Left hindlimb (tissue), 1 donor: ENCODE measurements at regions not wholly inside any gene's neighbourhood (a gene's known extent, or its start where the extent isn't known, plus 50 kb on each side); places are given as distances from the start of the nearest gene placed in this dataset.
"Not testable (repeated sequence)": the region's sequence is repeated elsewhere in the genome, so short reads cannot be mapped to it uniquely, and the experiment has no call there.

Source experiments
- DNase-seq: peaks from one replicate; pipeline ENCODE4 v3.0.0-alpha.2; 2018

DNA sequence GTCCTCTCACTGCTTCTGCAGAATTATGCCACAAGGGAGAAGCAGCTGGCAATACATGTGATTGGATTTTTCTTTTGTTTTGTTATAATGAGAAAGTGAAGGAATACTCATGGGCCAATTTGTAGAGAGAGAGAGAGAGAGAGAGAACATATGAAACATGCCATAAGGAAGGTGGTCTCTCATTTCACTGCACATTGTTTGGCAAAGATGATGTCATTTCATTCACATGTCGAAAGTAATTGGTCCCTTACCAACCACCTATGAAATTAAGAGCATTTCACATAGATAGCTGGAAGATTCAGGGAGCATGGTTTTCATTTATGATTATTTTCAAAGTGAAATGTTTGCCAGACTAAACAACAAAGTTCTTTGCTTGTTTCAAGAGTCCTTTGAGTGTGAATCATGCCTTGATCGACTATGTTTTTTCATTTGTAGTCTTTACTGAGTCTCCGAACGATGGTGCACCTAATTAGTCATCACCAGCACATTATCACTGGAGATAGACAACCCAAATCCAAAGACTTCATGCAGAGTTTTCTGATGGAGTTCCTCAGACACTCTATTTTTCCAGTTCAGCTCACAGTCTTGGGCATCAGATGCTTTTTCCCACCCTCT lies 130.1 kb upstream of the ZEB1 start:
- DNase-seq, result no peak

DNA sequence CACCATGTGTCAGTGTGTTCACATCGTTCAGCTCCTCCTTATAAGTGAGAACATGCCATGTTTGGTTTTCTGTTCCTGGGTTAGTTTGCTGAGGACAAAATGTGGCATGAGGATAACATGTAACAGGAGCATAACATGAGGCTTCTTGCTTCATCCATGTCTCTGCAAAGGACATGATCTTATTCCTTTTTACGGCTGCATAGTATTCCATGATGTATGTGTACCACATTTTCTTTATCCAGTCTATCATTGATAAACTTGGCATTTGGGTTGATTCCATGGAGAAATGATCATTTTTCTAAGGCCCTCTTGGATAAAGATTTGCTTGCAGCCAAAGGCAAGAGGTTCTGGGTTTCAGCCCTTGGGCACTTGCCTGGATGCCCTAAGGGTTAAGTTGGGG lies 128.5 kb upstream of the ZEB1 start:
- no peak for DNase-seq

- DNase-seq, result no peak
Observed at GRCh38 chr10:31192475-31192874, 126.5 kb upstream of the ZEB1 start.

DNA sequence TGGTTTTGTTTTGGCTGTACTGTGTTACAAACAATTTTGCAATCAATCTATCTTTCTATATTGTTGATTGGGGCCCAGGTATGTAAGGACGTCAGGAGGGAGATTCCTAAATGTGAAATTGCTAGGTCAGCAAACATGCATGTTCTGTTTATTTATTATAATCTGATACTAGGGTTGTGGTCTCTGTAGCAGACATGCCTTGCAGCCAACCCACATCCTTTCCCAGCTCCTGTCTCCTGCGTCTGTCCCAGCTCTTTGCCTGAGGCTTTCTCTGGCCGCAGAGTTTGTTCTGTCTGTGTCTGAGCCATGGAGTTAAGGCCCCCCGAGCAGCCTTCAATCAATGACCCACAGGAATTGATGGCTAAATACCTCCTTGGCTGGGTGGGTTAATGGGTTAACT lies 124.0 kb upstream of the ZEB1 start:
- no peak for DNase-seq

DNA sequence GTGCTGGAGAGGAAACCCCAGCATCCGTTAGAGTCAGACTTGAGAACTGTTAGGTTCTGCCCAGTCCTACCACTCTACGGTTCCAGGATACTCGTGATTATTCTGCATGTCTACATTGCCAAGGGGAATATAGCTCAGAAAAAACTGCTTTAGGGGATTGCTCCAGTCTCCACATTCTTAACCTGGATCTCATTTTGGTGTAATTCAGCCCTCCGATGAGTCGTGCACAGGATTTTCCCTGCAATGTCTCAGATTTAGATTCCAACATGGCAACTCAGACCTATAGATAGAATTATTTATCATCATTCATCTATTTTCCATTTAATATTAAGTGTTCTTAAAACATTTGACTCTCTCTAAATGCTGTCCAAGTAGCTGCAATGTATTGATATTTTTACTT lies 121.1 kb upstream of the ZEB1 start:
- DNase-seq, result no peak

GRCh38 chr10:31204090-31204489 lies 114.9 kb upstream of the ZEB1 start:
- no peak for DNase-seq

DNA sequence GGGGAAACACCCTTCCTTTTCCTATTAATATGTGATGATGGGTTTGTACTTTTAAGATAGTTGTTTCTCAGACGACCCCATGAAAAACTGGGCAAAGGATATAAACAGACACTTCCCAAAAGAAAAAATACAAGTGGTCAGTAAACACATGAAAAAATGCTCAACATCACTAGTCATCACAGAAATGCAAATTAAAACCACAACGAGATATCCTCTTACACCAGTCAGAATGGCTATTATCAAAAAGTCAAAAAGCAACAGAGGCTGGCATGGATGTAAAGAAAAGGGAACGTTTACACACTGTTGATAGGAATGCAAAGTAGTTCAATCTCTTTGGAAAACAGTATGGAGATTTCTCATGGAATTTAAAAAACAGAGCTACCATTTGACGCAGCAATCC lies 111.4 kb upstream of the ZEB1 start:
- DNase-seq, result no peak

GRCh38 chr10:31209478-31209877 lies 109.5 kb upstream of the ZEB1 start:
- DNase-seq, result peak; percentile 39

DNA sequence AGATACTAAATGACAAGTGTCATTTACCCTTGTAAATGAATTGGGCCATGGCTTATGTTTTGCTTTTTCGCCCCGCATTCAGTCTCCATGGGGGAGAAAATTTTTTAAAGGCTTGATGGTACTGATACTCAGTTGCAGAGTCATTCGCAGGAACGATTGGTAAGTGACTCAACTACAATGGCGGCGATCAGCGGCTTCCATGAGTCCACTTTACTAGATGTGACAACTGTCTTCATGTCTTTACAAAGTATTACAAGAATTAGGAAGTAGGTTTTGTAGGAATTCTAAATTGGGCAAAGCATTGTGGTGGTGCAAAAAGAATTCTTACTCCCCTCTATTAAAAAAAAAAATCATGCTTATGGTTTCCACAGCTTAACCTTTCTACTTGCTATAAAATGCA lies 108.8 kb upstream of the ZEB1 start:
- DNase-seq, result no peak

- no peak for DNase-seq
Observed at GRCh38 chr10:31213959-31214358, 105.1 kb upstream of the ZEB1 start.

- no peak for DNase-seq
Observed at GRCh38 chr10:31215052-31215451, 104.0 kb upstream of the ZEB1 start.

- DNase-seq, result peak; percentile 42
Observed at GRCh38 chr10:31219306-31219705, 99.7 kb upstream of the ZEB1 start.

GRCh38 chr10:31228780-31229179 lies 90.2 kb upstream of the ZEB1 start:
- not testable (repeated sequence) for DNase-seq

DNA sequence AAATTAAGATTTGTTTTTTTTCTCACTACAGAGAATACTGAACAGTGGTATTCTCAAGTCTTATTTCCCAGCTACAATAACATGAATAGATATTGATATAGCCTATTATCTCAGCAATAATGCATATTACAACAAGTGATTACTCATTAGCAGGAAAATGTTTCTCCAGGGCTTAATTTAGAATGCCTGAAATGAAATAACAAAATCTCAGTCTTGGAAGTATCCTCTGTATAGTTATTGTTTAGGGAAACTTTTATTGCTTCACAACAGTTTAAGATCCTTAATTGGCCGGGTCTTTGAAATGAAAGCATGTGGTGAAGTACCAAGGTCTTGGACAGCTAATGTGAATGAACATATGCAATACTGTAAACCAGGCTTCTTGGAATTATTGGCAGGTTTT lies 79.1 kb upstream of the ZEB1 start:
- no peak for DNase-seq

- DNase-seq, result no peak
Observed at GRCh38 chr10:31242902-31243301, 76.1 kb upstream of the ZEB1 start.

GRCh38 chr10:31251118-31251517 lies 67.9 kb upstream of the ZEB1 start:
- not testable (repeated sequence) for DNase-seq

- no peak for DNase-seq
Observed at GRCh38 chr10:31253237-31253636, 65.8 kb upstream of the ZEB1 start.

DNA sequence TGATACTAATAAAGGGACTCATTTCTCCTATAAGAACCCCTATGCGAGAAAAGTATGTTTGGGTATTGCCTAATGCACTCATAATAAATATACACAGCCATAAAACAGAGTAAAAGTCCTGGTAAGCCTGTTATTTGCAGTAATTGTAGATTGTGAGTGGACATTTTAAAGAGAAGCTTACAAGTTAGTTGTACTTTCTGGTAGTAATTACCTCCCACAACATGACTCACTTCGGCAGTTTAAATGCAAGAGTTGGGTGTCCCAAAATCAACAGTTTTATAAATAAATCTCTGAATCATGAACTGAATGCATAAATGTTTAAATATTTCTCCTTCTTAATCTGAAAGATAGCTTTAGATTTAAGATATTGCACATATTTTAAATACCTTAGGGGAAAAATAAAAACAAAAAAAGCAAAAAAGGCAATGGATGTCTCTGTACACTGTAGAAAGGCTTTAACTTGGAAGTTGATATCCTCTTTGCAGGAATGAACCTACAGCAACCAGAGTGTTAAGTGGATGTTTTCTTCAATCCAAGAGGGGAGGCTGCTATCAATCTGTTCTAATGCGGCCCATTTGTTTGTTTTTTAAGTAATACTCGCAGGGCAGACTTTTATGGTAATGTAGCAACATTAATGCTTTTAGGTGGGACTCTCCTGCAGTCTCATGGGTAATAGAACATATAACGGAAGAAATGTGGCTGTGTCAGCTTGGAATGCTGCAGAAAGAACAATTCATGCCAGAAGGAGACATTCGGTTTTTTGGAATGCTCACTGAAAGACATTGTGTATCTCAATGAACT lies 57.3 kb upstream of the ZEB1 start:
- DNase-seq, result no peak

DNA sequence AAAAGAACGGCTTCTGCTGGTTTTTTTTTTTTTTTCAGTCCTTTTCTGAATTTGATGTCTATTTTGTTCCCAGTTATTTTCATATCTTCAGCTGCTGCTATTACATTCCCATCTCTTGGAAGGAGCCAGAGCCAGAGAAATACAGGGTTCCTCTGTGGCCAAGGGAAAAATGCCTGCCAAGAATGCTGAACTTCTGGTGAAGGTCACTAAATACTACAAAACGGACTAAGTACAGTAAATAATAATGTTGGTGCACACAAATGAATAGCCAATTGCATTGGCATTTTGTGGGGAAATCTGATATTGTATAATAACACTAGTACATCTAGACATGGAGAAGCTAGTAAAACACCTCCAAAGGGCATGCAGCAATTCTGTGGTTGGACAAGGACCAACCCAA lies 56.3 kb upstream of the ZEB1 start:
- DNase-seq, result peak; percentile 74

DNA sequence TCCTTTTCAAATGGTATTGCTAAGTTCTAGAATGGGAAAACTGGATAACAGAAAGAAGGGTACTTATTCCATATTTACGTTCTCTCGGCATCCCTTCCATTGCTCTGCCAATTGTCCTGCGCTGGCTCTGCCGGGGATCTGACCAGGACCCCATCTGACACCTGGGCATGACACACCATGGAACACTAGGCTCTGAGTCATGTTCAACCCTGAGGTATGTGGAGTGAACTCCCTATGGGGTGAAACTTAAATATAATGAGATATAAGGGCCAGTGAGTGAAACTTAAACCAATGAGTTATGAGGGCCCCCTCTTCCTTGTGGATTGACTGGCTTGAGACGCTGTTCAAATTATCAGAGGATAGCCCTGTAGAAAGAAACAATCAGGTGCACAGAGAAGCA lies 55.1 kb upstream of the ZEB1 start:
- DNase-seq, result no peak

GRCh38 chr10:31268444-31269303 lies 50.3 kb upstream of the ZEB1 start:
- no peak for DNase-seq
